ENCODE measurements at regions not wholly inside any gene's neighbourhood (a gene's known extent, or its start where the extent isn't known, plus 50 kb on each side); places are given as distances from the start of the nearest gene placed in this dataset.

GRCh38 chr2:59589881-59590280, 963.6 kb downstream of the BCL11A start:
- no peak overlapping the region for H3K4me3 ChIP-seq (ENCODE audit: low read depth, low read length)
- DNase-seq (ENCODE audit: low read depth), result no peak
- no peak for TF ChIP-seq CTCF (IDR thresholded peaks at IDR 0.05; ENCODE audit: low read depth, low read length, missing control alignments)

GRCh38 chr2:59588286-59588685, 965.2 kb downstream of the BCL11A start:
- TF ChIP-seq CTCF (IDR thresholded peaks at IDR 0.05; ENCODE audit: low read depth, low read length, missing control alignments), result no peak
- no peak for DNase-seq (ENCODE audit: low read depth)
- no peak overlapping the region for H3K4me3 ChIP-seq (ENCODE audit: low read depth, low read length)

- H3K4me3 ChIP-seq (ENCODE audit: low read depth, low read length), result no peak overlapping the region
- TF ChIP-seq CTCF (IDR thresholded peaks at IDR 0.05; ENCODE audit: low read depth, low read length, missing control alignments), result no peak
- no peak for DNase-seq (ENCODE audit: low read depth)
Observed at GRCh38 chr2:59586176-59586575, 967.3 kb downstream of the BCL11A start.

- DNase-seq (ENCODE audit: low read depth), result no peak
- no peak for TF ChIP-seq CTCF (IDR thresholded peaks at IDR 0.05; ENCODE audit: low read depth, low read length, missing control alignments)
- H3K4me3 ChIP-seq (ENCODE audit: low read depth, low read length), result no peak overlapping the region
Observed at GRCh38 chr2:59585655-59586054, 967.8 kb downstream of the BCL11A start.

- no peak for DNase-seq (ENCODE audit: low read depth)
Observed at GRCh38 chr2:59584958-59585357, 968.5 kb downstream of the BCL11A start.

GRCh38 chr2:59583173-59583765, 970.2 kb downstream of the BCL11A start:
- no peak for DNase-seq (ENCODE audit: low read depth)
- no peak overlapping the region for H3K4me3 ChIP-seq (ENCODE audit: low read depth, low read length)
- TF ChIP-seq CTCF (IDR thresholded peaks at IDR 0.05; ENCODE audit: low read depth, low read length, missing control alignments), result no peak

More at GRCh38 chr2:59584958-59585357, 968.5 kb downstream of the BCL11A start:
- peak; percentile 40 for TF ChIP-seq CTCF (IDR thresholded peaks at IDR 0.05; ENCODE audit: low read depth, low read length, missing control alignments)
- H3K4me3 ChIP-seq (ENCODE audit: low read depth, low read length), result no peak overlapping the region

- TF ChIP-seq CTCF (IDR thresholded peaks at IDR 0.05; ENCODE audit: low read depth, low read length, missing control alignments), result no peak
- no peak overlapping the region for H3K4me3 ChIP-seq (ENCODE audit: low read depth, low read length)
- no peak for DNase-seq (ENCODE audit: low read depth)
Observed at GRCh38 chr2:59578349-59578748, 975.1 kb downstream of the BCL11A start.
